H1 (cell line): ENCODE measurements at regions not wholly inside any gene's neighbourhood (a gene's known extent, or its start where the extent isn't known, plus 50 kb on each side); places are given as distances from the start of the nearest gene placed in this dataset.

Experiments
- JUN ChIP-seq: IDR thresholded peaks from 2 replicates; pipeline ENCODE4 v1.6.1; 2011; ENCODE audit warnings: low read depth, mild to moderate bottlenecking, improper control_type of control experiment, low read length
- NANOG ChIP-seq: IDR thresholded peaks from 2 replicates; pipeline ENCODE4 v1.6.1; 2011; ENCODE audit warnings: low read length, low read depth, mild to moderate bottlenecking, inconsistent platforms; ENCODE audit not compliant: insufficient read depth, poor library complexity, severe bottlenecking
- POLR2A ChIP-seq, 2 experiments: IDR thresholded peaks; 1 replicate in 1 of 2; 2 replicates in 1 of 2; pipeline ENCODE4 v1.6.1; 2011; ENCODE audit warnings: low read depth in 2 of 2, low read length in 2 of 2, mild to moderate bottlenecking in 2 of 2; ENCODE audit errors: control extremely low read depth in 1 of 2
- POLR2AphosphoS5 ChIP-seq: IDR thresholded peaks from 2 replicates; pipeline ENCODE4 v1.6.1; 2011; ENCODE audit warnings: low read depth, low read length
- POU5F1 ChIP-seq: IDR thresholded peaks from 2 replicates; pipeline ENCODE4 v1.6.1; 2011; ENCODE audit warnings: low read depth, mild to moderate bottlenecking, low read length, moderate library complexity
- SP1 ChIP-seq: IDR thresholded peaks from 2 replicates; pipeline ENCODE4 v1.6.1; 2011; ENCODE audit warnings: low read depth, low read length
- TCF12 ChIP-seq: IDR thresholded peaks from 2 replicates; pipeline ENCODE4 v1.6.1; 2011; ENCODE audit warnings: low read depth, mild to moderate bottlenecking, low read length
- TF ChIP-seq, protein P1 (sequence below): IDR thresholded peaks from 2 replicates; pipeline ENCODE4 v1.6.1; 2012; ENCODE audit warnings: inconsistent platforms
- TF ChIP-seq, protein P2 (sequence below): IDR thresholded peaks from 2 replicates; pipeline ENCODE4 v1.6.1; 2011; ENCODE audit warnings: low read length, improper control_type of control experiment
- TF ChIP-seq, protein P3 (sequence below), 3 experiments: IDR thresholded peaks; 1 replicate in 2 of 3; 2 replicates in 1 of 3; pipeline versions ENCODE4 v1.5.1 to v1.6.1; 2011; ENCODE audit warnings: low read length in 3 of 3, mild to moderate bottlenecking in 3 of 3, inconsistent platforms in 2 of 3, low read depth in 1 of 3, moderate library complexity in 1 of 3; ENCODE audit not compliant: insufficient read depth in 1 of 3; ENCODE audit errors: control extremely low read depth in 1 of 3

DNA sequence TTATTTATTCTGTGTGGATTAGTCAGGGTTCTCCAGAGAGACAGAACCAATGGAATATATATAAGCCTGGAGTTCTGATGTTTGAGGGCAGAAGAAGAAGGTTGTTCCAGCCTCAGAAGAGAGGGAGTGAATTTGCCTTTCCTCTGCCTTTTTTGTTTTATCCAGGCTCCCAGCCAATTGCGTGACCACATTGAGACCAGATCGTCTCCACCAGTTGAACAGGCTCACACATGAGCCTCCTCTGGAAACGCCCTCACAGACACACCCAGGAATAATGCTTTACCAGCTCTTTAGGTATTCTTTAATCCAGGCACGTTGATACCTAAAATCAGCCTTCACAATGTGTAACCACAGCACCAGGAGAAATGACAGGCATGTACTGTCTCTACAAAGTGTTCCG lies 923.1 kb downstream of the TBL1XR1 start:
- no peak for TF ChIP-seq POU5F1
- TF ChIP-seq, protein P1, sequence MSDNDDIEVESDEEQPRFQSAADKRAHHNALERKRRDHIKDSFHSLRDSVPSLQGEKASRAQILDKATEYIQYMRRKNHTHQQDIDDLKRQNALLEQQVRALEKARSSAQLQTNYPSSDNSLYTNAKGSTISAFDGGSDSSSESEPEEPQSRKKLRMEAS = no peak
- TF ChIP-seq, protein P2, sequence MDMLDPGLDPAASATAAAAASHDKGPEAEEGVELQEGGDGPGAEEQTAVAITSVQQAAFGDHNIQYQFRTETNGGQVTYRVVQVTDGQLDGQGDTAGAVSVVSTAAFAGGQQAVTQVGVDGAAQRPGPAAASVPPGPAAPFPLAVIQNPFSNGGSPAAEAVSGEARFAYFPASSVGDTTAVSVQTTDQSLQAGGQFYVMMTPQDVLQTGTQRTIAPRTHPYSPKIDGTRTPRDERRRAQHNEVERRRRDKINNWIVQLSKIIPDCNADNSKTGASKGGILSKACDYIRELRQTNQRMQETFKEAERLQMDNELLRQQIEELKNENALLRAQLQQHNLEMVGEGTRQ = no peak
- TF ChIP-seq POLR2AphosphoS5 = no peak
- TF ChIP-seq, protein P3, sequence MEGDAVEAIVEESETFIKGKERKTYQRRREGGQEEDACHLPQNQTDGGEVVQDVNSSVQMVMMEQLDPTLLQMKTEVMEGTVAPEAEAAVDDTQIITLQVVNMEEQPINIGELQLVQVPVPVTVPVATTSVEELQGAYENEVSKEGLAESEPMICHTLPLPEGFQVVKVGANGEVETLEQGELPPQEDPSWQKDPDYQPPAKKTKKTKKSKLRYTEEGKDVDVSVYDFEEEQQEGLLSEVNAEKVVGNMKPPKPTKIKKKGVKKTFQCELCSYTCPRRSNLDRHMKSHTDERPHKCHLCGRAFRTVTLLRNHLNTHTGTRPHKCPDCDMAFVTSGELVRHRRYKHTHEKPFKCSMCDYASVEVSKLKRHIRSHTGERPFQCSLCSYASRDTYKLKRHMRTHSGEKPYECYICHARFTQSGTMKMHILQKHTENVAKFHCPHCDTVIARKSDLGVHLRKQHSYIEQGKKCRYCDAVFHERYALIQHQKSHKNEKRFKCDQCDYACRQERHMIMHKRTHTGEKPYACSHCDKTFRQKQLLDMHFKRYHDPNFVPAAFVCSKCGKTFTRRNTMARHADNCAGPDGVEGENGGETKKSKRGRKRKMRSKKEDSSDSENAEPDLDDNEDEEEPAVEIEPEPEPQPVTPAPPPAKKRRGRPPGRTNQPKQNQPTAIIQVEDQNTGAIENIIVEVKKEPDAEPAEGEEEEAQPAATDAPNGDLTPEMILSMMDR (IDR thresholded peaks at IDR 0.05; ENCODE audit: control extremely low read depth in 1 of 3, insufficient read depth in 1 of 3, low read depth in 1 of 3, low read length in 3 of 3) = no peak
- TF ChIP-seq JUN = no peak
- TF ChIP-seq TCF12 = no peak
- no peak for TF ChIP-seq POLR2A (IDR thresholded peaks at IDR 0.05; ENCODE audit: control extremely low read depth in 1 of 2, low read depth in 2 of 2, low read length in 2 of 2)
- TF ChIP-seq SP1 = no peak
- TF ChIP-seq NANOG = no peak
